HEK293 (cell line): ENCODE measurements at regions not wholly inside any gene's neighbourhood (a gene's known extent, or its start where the extent isn't known, plus 50 kb on each side); places are given as distances from the start of the nearest gene placed in this dataset.

ENCODE experiments used
- KLF10 ChIP-seq: fragments of 450-650 bp; IDR thresholded peaks from 2 replicates; pipeline ENCODE4 v1.5.1; 2018; ENCODE audit warnings: missing biosample characterization, mild to moderate bottlenecking, missing genetic modification characterization
- ZNF112 ChIP-seq: fragments of 450-650 bp; formaldehyde crosslinking; IDR thresholded peaks from 2 replicates; pipeline ENCODE4 v1.5.0; 2017; ENCODE audit warnings: missing biosample characterization, missing genetic modification characterization
- ZNF747 ChIP-seq: fragments of 450-650 bp; formaldehyde crosslinking; IDR thresholded peaks from 2 replicates; pipeline ENCODE4 v1.5.1; 2016; ENCODE audit warnings: missing biosample characterization, missing genetic modification characterization
- ZNF76 ChIP-seq: fragments of 450-650 bp; formaldehyde crosslinking; IDR thresholded peaks from 2 replicates; pipeline ENCODE4; 2016; ENCODE audit warnings: low read depth, missing biosample characterization, missing genetic modification characterization, borderline replicate concordance
- TF ChIP-seq, protein P1 (sequence below): fragments of 450-650 bp; formaldehyde crosslinking; IDR thresholded peaks from 2 replicates; pipeline ENCODE4 v1.5.1; 2016; ENCODE audit warnings: missing biosample characterization, missing genetic modification characterization
- TF ChIP-seq, protein P2 (sequence below): fragments of 450-650 bp; formaldehyde crosslinking; IDR thresholded peaks from 2 replicates; pipeline ENCODE4 v1.5.1; 2016; ENCODE audit warnings: missing biosample characterization, missing genetic modification characterization

DNA sequence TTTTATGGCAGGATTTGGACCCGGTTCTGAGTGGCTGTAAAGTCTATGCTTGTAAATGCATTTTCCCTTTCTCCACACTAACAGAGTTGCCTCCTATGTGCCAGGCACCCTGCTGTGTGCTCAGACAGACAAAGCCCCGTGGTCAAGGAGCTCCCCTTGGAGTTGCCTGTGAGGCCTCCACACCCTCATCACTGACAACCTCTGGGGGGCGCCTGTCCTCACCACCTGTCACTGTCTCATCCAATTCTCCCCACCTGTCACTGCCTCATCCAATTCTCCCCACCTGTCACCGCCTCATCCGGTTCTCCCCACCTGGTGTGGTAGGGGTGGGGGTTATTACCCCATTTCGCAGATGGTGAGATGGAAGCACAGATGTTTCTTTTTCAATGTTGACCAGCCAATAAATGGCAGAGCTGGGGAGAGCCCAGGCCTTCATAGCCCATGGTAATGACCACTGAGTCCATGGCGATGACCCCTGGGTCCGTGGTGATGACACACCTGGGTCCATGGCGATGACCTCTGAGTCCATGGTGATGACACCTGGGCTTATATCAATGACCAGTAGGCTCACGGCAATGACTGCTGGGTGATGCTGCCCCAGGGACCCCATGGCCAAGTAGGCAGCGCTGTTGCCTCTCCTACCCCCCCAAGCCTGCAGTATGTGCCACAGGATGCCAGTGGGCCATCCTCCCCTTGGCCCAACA lies 150.1 kb downstream of the IRF8 start:
- TF ChIP-seq ZNF747 (no peak), ZNF76 (tag by site-specific recombination) (no peak), KLF10 (no peak), ZNF112 (no peak)
- TF ChIP-seq, protein P1, sequence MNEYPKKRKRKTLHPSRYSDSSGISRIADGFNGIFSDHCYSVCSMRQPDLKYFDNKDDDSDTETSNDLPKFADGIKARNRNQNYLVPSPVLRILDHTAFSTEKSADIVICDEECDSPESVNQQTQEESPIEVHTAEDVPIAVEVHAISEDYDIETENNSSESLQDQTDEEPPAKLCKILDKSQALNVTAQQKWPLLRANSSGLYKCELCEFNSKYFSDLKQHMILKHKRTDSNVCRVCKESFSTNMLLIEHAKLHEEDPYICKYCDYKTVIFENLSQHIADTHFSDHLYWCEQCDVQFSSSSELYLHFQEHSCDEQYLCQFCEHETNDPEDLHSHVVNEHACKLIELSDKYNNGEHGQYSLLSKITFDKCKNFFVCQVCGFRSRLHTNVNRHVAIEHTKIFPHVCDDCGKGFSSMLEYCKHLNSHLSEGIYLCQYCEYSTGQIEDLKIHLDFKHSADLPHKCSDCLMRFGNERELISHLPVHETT (tag by site-specific recombination) = no peak
- TF ChIP-seq, protein P2, sequence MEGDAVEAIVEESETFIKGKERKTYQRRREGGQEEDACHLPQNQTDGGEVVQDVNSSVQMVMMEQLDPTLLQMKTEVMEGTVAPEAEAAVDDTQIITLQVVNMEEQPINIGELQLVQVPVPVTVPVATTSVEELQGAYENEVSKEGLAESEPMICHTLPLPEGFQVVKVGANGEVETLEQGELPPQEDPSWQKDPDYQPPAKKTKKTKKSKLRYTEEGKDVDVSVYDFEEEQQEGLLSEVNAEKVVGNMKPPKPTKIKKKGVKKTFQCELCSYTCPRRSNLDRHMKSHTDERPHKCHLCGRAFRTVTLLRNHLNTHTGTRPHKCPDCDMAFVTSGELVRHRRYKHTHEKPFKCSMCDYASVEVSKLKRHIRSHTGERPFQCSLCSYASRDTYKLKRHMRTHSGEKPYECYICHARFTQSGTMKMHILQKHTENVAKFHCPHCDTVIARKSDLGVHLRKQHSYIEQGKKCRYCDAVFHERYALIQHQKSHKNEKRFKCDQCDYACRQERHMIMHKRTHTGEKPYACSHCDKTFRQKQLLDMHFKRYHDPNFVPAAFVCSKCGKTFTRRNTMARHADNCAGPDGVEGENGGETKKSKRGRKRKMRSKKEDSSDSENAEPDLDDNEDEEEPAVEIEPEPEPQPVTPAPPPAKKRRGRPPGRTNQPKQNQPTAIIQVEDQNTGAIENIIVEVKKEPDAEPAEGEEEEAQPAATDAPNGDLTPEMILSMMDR (tag by site-specific recombination) = 0 out of 2 replicates have a peak, but pooled peaks have one; percentile 13
